IPS-NIHi7 (cell line): ENCODE measurements at regions not wholly inside any gene's neighbourhood (a gene's known extent, or its start where the extent isn't known, plus 50 kb on each side); places are given as distances from the start of the nearest gene placed in this dataset.

Experiments used
- DNase-seq: peaks from one replicate; pipeline ENCODE4 v3.0.0; 2012; ENCODE audit warnings: mixed read lengths; ENCODE audit errors: extremely low spot score

DNA sequence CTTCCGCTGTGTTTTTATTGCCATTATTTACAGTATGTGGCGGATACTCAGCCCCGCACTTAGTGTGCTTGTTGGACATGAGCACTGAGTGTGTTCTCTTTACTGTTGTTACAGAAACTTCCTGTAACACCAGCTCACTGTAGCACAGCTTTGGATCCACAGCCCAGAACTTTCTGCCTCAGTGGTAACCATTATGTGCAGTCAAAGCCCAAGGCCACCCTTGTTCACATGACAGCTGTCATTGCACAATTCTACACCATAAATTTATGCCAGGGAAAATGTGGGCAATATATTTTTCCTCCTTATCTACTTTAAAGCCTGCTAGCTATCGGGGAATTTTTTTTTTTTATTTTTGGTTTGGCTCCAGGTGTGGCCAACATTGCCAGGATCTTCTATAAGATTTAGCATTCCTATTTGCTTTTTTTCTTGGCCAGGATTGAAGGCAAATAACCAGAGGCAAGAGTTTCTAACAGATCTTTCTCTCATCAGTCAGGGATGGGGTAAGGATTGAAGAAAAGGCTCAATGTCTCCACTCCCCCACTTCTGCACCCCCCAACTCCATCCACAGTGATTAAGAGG, 176.0 kb upstream of the PELI2 start:
- DNase-seq: no peak

DNA sequence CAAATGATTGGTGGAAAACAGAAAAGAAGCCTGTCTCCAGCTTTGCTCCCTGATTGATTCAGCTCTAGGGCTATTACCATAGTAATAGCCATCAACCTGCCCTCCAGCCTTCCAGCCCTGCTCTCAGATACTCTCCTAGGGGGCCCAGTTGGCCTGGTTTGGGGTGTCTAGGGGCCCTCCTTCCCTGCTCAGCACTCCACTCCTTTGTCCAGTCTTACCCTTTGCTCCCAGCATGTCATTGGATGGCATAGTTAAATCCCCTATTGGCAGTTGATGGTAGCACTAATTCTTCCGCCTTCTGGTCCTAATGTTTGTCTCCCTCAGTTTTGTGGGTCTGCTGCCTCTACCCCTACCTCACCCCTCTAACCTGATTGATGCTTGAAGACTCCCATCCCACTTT, 175.4 kb upstream of the PELI2 start:
- no peak for DNase-seq

DNA sequence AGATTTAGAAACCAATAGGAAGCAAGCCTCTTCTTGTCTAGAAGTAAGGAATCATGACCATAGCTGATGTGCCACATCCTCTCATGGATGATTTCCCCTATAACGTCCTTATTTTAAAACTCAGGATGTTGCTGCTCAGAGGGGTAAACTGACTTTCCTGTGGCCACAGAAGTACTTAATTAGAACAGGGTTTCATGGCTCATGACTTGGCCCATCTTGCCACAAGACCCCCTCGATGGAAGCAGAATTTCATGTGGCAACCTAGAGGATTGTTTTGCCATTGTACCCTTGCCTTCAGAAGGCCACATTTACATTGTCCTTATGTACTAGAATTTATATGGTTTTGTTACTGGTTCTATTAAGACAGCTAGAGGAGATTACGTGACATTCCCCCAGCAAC, 173.5 kb upstream of the PELI2 start:
- DNase-seq: no peak

DNA sequence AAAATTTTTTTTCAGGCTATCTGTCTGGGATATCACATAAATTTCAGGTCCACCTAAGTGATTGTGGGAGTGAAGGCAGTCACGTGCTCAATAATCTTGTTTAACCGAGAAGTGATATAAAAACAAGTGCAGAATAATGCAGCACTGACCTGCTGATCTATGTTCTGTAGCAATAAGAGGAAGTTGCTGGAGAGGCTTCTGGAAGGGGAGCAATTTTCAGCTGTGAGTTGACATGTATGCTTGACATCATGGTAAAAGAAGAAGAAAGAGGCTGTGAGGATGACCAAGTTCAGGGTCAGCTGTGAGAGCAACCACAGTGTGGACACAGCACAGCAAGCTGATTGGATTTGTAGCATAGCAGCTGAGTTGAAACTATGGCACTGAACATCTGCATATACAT, 172.0 kb upstream of the PELI2 start:
- no peak for DNase-seq

DNA sequence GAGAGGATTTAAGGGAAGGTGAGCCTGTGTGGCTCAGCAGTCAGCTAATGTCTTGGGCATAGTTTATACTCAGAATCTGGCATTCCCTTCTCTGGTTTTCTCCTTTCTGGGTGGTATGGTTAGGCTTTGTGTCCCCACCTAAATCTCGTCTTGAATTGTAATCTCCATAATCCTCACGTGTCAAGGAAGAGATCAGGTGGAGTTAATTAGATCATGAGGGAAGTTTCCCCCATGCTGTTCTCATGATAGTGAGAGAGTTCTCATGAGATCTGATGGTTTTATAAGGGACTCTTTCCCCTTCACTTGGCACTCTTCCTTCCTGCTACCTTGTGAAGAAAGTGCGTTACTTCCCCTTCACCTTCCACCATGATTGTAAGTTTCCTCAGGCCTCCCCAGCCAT, 169.8 kb upstream of the PELI2 start:
- no peak for DNase-seq

DNA sequence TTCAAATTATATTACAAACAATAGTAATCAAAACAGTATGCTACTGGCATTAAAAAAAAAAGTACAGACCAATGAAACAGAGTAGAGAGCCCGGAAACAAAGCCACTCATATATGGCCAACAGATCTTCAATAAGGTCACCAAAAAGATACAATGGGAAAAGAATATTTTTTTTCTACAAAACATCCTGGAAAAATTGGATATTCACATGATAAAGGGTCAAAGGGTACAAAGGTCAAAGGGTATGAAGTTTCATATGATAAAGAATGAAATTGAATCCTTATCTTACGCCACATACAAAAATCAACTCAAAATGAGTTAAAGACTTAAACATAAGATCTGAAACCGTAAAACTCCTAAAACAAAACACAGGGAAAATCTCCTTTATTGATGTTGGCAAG, 168.5 kb upstream of the PELI2 start:
- no peak for DNase-seq

DNA sequence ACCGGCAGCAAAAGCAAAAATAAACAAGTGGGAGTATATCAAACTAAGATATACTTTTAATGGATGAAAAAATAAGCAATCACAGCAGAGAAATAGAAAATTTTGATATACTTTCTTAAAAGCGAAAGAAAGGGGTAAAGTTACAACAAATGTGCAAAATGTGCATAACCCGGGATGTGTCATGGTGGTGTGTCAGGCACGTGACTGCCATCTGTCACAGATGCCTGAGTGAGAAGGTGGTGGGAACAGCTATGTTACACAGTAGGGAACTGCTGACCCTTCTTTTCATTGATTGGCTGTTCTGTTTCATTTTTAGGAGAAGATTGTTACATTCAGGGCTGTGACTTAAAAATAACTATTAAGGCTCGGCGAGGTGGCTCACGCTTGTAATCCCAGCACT, 168.1 kb upstream of the PELI2 start:
- DNase-seq: no peak

DNA sequence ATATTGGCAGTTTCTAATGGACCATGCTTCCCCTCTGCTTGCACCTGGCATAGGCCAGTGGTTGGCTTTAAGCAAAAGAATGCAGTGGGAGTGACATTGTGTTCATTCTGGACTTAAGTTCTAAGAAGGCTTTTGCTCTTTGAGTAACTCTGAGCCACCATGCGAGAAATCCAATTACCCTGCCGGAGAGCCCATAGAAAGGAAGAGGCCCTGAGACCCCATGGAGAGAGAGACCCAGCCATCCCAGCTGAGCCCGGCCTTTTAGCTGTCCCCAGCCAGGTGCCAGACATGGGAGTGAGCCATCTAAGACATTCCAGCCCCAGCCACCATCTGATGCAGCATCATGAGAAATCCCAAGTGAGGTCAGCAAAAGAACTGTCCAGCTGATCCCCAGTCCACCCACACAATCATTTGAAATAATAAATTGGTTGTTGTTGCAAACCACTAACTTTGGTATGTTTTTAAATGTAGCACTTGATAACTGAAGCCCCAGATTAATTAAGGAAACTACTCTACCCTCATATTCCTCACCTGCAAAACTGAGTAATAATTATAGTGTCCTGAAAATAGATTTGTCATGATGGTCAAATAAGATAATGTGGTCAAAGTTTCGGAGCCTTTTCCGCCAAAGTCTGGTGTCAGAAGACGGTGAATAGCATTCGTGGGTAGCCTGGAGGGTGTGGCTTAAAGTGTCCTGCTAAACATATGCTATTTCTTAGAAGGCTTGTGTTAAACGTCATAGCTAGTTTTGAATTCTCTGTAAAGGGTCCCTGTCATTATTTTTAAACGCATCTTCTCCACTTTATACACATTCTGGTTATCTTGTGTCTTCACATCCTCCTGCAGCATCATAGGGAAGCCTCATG, 166.6 kb upstream of the PELI2 start:
- DNase-seq: no peak

DNA sequence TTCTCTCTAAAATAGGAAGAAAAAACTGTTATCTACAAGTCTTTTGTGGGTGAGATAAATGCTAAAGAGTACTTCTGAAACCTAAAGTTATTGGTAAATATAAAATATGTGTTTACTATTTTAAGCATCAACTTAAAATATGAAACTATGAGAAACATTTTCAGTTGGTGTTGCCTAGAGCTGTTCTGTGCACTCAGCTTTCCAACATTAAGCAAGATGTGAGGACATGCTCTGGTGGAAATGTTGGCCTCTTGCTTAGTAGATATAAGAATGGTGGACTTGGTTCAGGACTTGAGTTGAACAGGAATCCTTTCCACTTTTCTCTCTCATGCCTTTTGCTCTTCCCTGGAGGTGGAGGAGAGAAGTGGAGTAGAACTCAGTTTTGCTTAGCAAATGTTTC, 164.1 kb upstream of the PELI2 start:
- DNase-seq: no peak

DNA sequence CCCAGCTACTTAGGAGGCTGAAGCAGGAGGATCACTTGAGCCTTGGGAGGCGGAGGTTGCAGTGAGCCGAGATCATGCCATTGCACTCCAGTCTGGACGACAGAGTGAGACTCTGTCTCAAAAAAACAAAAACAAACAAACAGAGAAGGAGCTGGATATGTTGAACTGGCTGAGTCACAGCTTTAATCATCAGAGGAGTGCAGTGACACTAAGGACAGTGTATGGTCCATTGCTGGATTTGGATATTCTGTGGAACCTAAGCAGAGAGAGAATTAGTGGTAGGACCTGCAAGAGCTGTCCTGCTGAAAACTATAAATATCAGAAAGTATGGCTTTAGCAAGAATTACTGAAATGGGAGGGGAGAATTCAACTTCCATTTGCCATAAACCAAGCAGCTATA, 163.0 kb upstream of the PELI2 start:
- no peak for DNase-seq

DNA sequence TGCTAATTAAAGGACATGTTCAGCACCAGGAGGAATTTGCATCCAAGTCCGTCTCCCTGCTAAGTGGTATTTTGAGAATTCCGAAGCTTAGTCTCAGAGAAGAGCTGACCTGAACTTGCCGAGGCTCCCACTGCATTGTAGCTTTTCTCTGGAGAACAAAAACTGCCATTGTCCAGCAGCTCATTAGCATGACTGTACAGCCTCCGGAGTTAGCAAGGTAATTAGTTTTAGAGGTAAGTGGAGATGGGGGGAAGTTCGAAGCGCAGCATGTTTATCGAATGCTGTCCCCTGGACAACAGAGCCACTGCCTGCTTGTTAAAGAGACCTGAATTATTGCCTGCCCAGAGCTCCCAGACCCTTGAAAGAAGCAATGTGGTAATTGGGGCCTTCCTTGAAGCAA, 160.3 kb upstream of the PELI2 start:
- no peak for DNase-seq

DNA sequence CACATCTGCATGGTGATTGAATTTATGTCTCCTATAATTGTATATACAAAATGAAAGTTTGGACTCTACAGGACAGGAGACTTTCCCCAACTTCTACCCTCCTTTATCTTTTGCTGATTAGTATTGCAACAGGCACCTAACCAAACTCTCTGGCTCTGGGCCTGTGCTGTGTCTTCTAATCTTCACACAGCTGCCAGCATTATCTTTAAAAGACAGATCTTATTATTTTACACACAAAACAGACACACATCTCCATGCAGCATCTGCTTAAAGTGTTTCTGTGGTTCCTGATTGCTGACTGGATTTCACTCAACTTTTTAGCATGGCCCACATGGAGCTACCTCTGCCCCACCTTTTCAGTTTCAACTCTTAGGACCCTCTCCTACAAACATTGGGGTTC, 154.9 kb upstream of the PELI2 start:
- no peak for DNase-seq

DNA sequence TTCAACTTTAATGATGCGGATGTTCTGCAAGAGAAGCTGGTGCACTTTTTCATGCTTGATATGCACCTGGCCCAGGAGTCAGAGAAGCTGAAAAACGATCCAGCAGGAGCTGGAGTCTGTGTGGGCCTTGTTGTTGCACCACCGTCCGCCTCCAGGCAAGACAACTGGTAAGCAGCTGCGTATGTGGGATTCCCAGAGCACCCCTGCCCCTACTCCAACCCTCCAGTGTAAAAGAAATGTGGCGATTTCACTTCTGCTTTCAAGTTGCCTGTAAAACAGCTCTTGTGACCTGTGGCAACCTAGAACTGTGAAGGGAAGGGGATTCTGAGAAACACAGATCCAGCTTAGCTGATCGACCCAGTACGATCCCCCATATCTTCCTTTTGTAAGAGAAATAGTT, 154.1 kb upstream of the PELI2 start:
- DNase-seq: no peak

DNA sequence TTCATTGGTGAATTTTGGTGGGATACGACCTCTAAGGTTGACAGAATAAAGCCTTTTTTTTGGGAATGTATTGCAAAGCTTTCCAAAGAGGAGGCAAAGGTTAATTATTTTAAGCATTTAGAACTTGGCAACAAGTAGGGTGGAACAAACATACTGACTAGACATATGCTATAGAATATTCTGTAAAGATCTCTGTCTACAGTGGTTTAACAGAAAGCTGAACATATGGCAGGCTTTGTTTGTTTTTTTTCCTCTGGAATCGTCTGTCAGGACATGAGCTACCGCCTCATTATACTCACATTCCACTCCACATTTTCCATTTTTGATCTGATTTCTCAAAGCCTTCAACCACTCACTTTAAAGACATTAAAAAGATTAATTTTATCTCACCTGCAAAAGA, 153.4 kb upstream of the PELI2 start:
- no peak for DNase-seq

DNA sequence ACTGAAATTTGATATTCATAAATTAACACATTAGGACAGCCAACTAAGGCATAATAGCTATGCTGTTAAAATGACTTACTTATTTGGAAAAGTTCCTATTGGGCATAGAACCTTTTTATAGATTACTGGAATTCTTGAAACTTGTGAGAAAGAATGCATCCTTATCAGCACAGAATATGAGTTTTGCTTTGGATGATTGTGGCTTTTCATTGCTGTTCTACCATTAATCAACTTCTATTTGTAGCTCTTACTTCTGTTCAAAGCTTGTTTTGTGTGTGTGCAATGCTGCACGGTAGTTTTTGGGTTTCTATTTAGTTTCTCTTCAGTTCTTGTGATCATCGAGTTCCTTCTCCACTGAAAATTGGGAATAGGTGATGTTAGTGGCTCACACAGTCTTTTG, 152.4 kb upstream of the PELI2 start:
- DNase-seq: no peak

DNA sequence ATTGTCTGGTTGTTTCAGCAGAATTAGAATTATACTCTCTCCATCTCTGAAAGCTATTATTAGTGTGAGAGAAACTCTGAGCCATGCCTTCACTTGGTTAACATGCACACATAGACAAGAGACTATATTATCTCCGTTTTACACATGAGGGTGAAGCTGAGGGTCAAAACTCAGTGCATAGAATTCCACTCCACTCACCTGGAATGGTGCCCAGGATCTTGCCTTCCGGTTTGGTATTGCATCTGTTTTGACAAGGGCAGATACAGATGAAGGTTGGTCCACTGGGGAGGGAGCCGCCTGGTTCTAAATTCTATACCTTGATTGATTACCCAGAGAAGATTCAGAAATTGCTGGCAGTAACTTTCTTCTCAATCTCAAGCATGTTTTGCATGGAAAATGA, 149.5 kb upstream of the PELI2 start:
- no peak for DNase-seq

DNA sequence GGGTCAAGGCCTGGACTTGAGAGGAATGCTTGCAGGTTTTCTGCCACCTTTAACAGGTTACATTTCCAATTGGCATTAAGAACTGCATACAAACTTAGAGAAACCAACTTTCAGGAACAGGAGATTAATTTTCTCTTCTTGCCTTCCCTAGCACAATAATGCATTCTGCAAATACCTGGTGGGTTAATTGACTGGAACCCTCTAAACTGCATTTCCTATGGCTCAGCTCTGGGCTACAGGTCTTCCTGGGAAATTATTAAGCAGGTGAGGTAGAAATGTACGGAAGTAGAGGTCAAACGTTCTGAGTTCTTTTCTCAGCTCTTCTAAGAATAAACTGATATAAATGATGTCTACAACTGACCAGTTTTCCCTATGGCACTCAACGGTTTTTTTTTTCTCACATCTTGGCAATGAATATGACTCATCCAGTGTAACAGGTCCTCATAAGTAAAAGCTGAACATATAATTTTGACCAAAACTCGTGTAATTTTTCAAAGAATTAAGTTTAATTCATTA, 144.9 kb upstream of the PELI2 start:
- DNase-seq: no peak

DNA sequence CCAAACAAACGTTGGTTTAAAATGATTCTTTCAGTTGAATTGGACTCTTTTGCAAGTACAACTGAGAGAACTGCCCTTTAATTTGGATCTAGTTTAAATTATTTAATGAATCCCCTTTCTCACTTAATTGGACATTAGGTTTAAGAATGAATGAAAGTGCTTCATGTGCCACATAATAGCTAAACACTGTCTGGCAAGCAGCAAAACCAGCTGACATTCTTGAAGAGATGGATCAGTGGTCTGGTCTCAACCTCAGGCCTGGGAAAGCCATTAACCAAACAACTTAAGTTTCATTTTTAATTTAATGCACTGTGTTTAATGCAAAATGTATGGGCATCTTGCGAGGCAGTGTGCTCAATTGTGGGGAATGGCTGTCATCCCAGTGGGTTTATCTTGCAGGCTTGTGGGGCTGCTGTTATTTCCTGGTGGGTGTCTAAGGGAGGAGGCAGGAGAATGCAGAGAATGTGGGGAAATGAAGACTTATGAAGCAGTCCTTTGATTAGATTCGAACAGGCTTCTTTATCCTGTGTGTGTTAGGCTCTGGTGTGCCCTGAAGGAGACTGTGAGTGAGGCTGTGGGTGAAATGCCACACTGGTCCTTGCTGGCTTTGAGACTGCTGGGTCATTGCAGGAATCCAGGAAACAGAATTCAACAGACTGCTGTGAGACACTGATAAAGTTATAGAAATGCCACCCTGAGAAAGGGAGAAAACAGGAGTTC, 144.1 kb upstream of the PELI2 start:
- no peak for DNase-seq

DNA sequence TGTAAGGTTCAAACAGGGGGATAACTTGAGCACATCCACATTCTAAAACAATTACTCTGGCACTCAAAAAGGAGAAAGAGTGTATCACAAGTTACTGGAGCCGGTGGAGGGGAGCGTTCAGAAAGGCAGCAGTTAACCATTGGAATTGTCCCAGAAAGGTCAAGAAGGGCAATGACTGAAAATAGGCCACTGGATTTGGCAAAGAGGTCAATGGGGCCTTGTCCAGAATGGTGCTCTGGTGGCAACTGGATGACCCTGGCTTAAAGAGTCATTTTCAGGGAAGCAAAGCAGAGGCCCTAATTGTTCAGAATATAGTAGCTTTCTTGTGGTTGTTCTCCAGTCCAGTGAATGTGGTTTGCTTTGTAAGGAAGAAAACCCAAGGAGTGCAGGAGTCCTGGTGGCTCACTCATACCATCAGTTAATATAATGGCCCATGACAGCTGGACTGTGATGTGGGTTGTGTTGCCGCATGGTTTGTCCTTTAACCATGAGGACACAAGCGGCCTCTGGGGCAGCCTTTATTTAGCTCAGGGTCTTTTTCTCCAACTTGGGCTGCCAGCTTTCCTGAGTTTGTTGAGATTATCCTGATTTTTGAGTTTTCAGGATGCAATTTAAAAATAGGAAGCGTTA, 142.8 kb upstream of the PELI2 start:
- no peak for DNase-seq

DNA sequence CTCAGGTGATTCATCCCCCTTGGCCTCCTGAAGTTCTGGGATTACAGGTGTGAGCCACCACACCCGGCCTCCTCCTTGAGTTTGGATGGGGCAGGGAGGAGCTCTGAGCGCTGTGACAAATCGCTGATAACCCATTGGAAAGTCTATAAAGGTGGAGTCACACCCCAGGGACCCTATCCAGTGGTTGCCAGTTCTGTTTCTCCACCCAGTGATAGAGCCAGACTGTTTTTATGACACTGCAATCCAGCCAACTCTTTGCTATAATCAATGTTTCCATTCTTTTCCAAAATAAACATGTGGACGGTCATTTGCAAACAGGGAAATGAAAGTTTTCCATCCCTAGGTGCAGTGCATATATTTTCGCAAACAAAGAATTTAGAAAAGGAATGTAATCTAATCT, 142.0 kb upstream of the PELI2 start:
- no peak for DNase-seq

DNA sequence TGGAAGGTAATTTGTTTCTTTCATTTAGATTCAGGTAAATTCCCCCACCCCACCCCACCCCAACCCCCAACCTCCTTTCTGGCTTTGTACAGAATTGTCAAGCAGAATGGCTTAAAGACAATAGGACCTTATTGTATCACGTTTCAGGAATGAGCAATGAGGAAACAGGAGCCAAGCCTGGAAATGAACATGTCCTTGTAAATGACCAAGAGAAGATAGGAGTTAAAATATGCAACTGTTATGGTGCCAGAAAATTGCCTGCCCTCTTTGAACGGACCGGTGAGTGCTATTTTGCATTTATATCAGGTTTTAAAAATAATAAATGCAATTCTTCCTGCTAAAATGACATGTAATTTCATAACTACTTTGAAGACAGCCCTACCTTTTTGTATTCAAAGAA, 141.6 kb upstream of the PELI2 start:
- DNase-seq: no peak

DNA sequence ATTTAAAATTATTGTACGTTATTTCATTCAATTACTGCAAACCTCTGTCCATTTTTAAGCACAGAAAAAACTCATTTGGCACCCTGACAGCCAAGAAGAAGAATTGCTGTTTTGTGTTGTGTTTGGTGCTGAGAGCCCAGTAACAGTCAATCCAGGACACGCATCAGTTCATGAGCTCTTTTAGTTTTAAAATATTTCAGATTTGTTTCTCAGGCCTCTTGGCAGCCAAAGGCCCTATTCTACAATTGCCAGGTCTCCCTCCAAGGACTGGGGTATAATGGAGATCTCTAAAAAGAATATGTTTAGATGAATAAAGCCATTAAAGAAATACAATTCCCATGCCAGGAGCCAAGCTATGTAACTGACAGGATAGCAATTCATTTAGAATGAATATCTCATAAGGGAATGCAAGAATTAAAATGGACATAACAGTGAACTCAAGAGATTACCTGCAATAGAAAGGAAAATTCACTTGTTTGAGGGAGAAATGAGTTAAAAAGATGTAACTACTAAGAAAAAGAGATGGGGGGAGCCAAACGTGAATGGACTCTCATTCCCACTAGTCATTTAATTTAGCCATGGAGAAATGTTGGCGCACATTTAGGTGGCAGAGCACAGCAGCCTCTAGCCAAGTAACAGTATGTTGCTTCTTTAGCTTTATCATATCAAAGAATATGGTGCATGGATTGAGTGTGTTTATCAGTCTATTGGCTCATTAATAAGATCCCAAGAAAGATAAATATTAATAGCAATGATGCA, 140.6 kb upstream of the PELI2 start:
- DNase-seq: no peak
